22Rv1 (cell line): ENCODE measurements at regions not wholly inside any gene's neighbourhood (a gene's known extent, or its start where the extent isn't known, plus 50 kb on each side); places are given as distances from the start of the nearest gene placed in this dataset.

ENCODE experiments used
- H3K27ac ChIP-seq: fragments of 450-650 bp; 2 replicates; pipeline ENCODE4 v1.5.1; 2017
- ZFX ChIP-seq: fragments of 450-650 bp; IDR thresholded peaks from 2 replicates; pipeline ENCODE4 v1.6.1; 2017; ENCODE audit warnings: antibody characterized with exemption, borderline replicate concordance
- TF ChIP-seq, protein P1 (sequence below): fragments of 450-650 bp; IDR thresholded peaks from 2 replicates; pipeline ENCODE4 v1.5.1; 2017; ENCODE audit warnings: mild to moderate bottlenecking

DNA sequence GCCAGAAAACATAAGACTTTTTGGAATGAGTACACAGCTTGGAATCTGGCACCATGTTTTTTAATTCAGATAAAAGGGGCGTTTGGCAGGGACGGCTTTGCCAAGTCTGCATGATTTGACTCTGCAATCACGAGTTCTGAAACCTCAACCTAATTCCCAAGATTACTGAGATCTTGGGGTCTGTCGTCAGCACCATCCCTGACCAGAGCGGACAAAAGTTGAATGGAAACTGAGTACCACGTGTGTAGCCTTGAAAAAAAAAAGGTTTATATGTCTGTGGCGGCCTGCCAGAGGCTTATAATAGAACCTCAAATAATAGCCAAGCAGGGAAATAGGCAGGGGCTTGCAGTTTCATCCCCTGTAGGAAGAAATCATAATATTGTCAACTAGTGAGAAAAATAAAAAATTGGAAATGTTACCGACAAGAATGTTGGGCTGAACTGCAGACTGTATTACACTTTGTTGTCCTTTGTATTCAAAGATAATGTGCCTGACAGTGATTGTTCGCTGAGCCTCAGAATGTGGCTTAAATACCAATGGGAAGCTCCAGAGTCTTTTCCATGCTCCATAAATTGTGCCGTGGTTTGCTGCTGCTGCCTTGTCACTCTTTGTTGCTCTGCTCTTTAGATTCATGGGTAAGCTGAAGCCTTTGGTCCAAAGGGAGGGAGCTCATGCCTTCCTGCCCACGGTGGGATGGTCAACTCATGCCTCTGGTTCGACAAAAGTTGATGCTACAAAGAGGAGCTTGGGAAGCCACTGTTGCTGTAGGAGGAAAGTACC, 118.8 kb upstream of the ARID1B start:
- no peak overlapping the region for H3K27ac ChIP-seq
- TF ChIP-seq, protein P1, sequence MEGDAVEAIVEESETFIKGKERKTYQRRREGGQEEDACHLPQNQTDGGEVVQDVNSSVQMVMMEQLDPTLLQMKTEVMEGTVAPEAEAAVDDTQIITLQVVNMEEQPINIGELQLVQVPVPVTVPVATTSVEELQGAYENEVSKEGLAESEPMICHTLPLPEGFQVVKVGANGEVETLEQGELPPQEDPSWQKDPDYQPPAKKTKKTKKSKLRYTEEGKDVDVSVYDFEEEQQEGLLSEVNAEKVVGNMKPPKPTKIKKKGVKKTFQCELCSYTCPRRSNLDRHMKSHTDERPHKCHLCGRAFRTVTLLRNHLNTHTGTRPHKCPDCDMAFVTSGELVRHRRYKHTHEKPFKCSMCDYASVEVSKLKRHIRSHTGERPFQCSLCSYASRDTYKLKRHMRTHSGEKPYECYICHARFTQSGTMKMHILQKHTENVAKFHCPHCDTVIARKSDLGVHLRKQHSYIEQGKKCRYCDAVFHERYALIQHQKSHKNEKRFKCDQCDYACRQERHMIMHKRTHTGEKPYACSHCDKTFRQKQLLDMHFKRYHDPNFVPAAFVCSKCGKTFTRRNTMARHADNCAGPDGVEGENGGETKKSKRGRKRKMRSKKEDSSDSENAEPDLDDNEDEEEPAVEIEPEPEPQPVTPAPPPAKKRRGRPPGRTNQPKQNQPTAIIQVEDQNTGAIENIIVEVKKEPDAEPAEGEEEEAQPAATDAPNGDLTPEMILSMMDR, result no peak
- no peak for TF ChIP-seq ZFX

GRCh38 chr6:156657296-156657695, 119.9 kb upstream of the ARID1B start:
- TF ChIP-seq, protein P1, result no peak
- no peak overlapping the region for H3K27ac ChIP-seq

- TF ChIP-seq, protein P1, result no peak
- no peak for TF ChIP-seq ZFX
- H3K27ac ChIP-seq, result no peak overlapping the region
Observed at GRCh38 chr6:156654919-156655918, 122.0 kb upstream of the ARID1B start.

GRCh38 chr6:156652231-156652750, 124.9 kb upstream of the ARID1B start:
- H3K27ac ChIP-seq, result no peak overlapping the region
- TF ChIP-seq ZFX, result no peak
- TF ChIP-seq, protein P1, result no peak

DNA sequence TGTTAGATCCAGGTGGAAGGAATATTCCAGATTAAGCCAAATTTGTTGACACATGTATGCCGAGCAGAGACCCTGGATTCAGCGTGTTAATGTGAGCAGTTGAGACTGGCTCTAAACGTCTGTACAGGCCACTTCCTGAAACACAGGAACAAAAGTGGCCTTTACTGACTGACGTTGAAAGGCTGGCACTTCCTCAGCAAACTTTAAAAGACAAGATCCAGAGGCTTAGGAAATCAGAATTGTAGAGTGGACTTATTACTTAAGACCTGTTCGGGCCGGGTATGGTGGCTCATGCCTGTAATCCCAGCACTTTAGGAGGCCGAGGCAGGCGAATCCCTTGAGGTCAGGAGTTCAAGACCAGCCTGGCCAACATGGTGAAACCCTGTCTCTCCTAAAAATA, 125.7 kb upstream of the ARID1B start:
- TF ChIP-seq, protein P1, result no peak
- no peak overlapping the region for H3K27ac ChIP-seq

- H3K27ac ChIP-seq, result no peak overlapping the region
- TF ChIP-seq, protein P1, result no peak
- no peak for TF ChIP-seq ZFX
Observed at GRCh38 chr6:156650896-156651390, 126.2 kb upstream of the ARID1B start.
